Fibroblast of lung (primary cell): ENCODE measurements at regions not wholly inside any gene's neighbourhood (a gene's known extent, or its start where the extent isn't known, plus 50 kb on each side); places are given as distances from the start of the nearest gene placed in this dataset.

Experiments used
- DNase-seq, 2 donors: peaks; one replicate each; pipeline versions ENCODE4 v3.0.0 to v3.0.0-alpha.2; 2010; ENCODE audit warnings: low read depth in 2 of 2
- H2AFZ ChIP-seq: 2 replicates; pipeline ENCODE4 v1.5.1; 2012; ENCODE audit warnings: low read length, control low read depth, inconsistent platforms
- H3K27ac ChIP-seq: 2 replicates; pipeline ENCODE4 v1.5.1; 2011; ENCODE audit warnings: low read length, control low read depth; ENCODE audit not compliant: insufficient read depth
- H3K27me3 ChIP-seq: 2 replicates; pipeline ENCODE4 v1.5.1; 2011; ENCODE audit warnings: mild to moderate bottlenecking, low read length; ENCODE audit not compliant: control insufficient read depth, insufficient read depth
- H3K36me3 ChIP-seq: 2 replicates; pipeline ENCODE4 v1.5.1; 2011; ENCODE audit warnings: low read length; ENCODE audit not compliant: control insufficient read depth, insufficient read depth
- H3K4me1 ChIP-seq: 2 replicates; pipeline ENCODE4 v1.5.1; 2011; ENCODE audit warnings: low read length; ENCODE audit not compliant: control insufficient read depth, insufficient read depth; ENCODE audit errors: extremely low read depth
- H3K4me2 ChIP-seq: 2 replicates; pipeline ENCODE4 v1.5.1; 2011; ENCODE audit warnings: low read length, control low read depth; ENCODE audit not compliant: insufficient read depth; ENCODE audit errors: extremely low read depth
- H3K4me3 ChIP-seq, 4 experiments: fragments of 200-600 bp in 1 of 4; sonication (generic) in 1 of 4; replicated peaks in 1 of 4; 2 replicates each; pipeline ENCODE4 v1.5.1; 2011 to 2016; ENCODE audit warnings: low read length in 4 of 4, low read depth in 3 of 4, mild to moderate bottlenecking in 3 of 4, control low read depth in 2 of 4, inconsistent platforms in 1 of 4, mixed read lengths in 1 of 4; ENCODE audit not compliant: insufficient read depth in 1 of 4; ENCODE audit errors: control extremely low read depth in 1 of 4
- H3K79me2 ChIP-seq: 2 replicates; pipeline ENCODE4 v1.5.1; 2012; ENCODE audit warnings: mild to moderate bottlenecking, low read length, inconsistent platforms; ENCODE audit not compliant: control insufficient read depth, insufficient read depth
- H3K9ac ChIP-seq: 2 replicates; pipeline ENCODE4 v1.5.1; 2011; ENCODE audit warnings: mild to moderate bottlenecking, low read length, control low read depth; ENCODE audit not compliant: insufficient read depth
- H3K9me3 ChIP-seq: 2 replicates; pipeline ENCODE4 v1.5.1; 2012; ENCODE audit warnings: low read depth, low read length; ENCODE audit not compliant: control insufficient read depth, insufficient read depth
- H4K20me1 ChIP-seq: 2 replicates; pipeline ENCODE4 v1.5.1; 2011; ENCODE audit warnings: low read length; ENCODE audit not compliant: control insufficient read depth, insufficient read depth; ENCODE audit errors: extremely low read depth
- CTCF ChIP-seq, 2 donors: IDR thresholded peaks in 1 of 2; conservative IDR thresholded peaks in 1 of 2; 1 replicate in 1 of 2; 2 replicates in 1 of 2; pipeline ENCODE4 v1.5.1; 2011 to 2012; ENCODE audit warnings: low read length in 2 of 2, control low read depth in 1 of 2, inconsistent platforms in 1 of 2, low read depth in 1 of 2, mild to moderate bottlenecking in 1 of 2
- EZH2 ChIP-seq: IDR thresholded peaks from 2 replicates; pipeline ENCODE4 v1.5.1; 2012; ENCODE audit warnings: low read length, control low read depth, mild to moderate bottlenecking; ENCODE audit errors: missing control alignments

GRCh38 chr11:129721685-129722084 lies 94.0 kb upstream of the TMEM45B start:
- H3K9ac ChIP-seq, result no peak overlapping the region
- H3K9me3 ChIP-seq, result no peaks in the 10 kb centered on the region

GRCh38 chr11:129722529-129722928 lies 93.1 kb upstream of the TMEM45B start:
- TF ChIP-seq CTCF (conservative IDR thresholded peaks at IDR 0.05 in 1 of 2, IDR thresholded peaks at IDR 0.05 in 1 of 2; ENCODE audit: low read depth in 1 of 2, low read length in 2 of 2), result no peak
- TF ChIP-seq EZH2, result no peak

More at GRCh38 chr11:129721685-129722084, 94.0 kb upstream of the TMEM45B start:
- Histone ChIP-seq H3K79me2 (no peaks in the 10 kb centered on the region), H3K4me3 (no peak overlapping the region), H3K27me3 (no peaks in the 10 kb centered on the region), H2AFZ (no peak overlapping the region), H4K20me1 (no peaks in the 10 kb centered on the region), H3K4me1 (no peaks in the 10 kb centered on the region), H3K4me2 (no peak overlapping the region), H3K27ac (no peak overlapping the region), H3K36me3 (no peaks in the 10 kb centered on the region)
- no peak for TF ChIP-seq EZH2
- TF ChIP-seq CTCF (conservative IDR thresholded peaks at IDR 0.05 in 1 of 2, IDR thresholded peaks at IDR 0.05 in 1 of 2; ENCODE audit: low read depth in 1 of 2, low read length in 2 of 2), result no peak
- no peak for DNase-seq

GRCh38 chr11:129723146-129723760 lies 92.4 kb upstream of the TMEM45B start:
- no peak for DNase-seq
- H3K36me3 ChIP-seq, result no peaks in the 10 kb centered on the region
- no peak overlapping the region for H3K9ac ChIP-seq
- TF ChIP-seq CTCF (conservative IDR thresholded peaks at IDR 0.05 in 1 of 2, IDR thresholded peaks at IDR 0.05 in 1 of 2; ENCODE audit: low read depth in 1 of 2, low read length in 2 of 2), result no peak
- H3K79me2 ChIP-seq, result no peaks in the 10 kb centered on the region
- no peaks in the 10 kb centered on the region for H3K27me3 ChIP-seq
- H2AFZ ChIP-seq, result no peak overlapping the region
- no peaks in the 10 kb centered on the region for H4K20me1 ChIP-seq
- no peaks in the 10 kb centered on the region for H3K9me3 ChIP-seq
- H3K4me3 ChIP-seq, result no peak overlapping the region
- H3K27ac ChIP-seq, result no peak overlapping the region
- H3K4me2 ChIP-seq, result no peak overlapping the region
- no peaks in the 10 kb centered on the region for H3K4me1 ChIP-seq

More at GRCh38 chr11:129722529-129722928, 93.1 kb upstream of the TMEM45B start:
- H3K27me3 ChIP-seq, result no peaks in the 10 kb centered on the region
- no peaks in the 10 kb centered on the region for H3K9me3 ChIP-seq
- no peaks in the 10 kb centered on the region for H3K4me1 ChIP-seq
- no peaks in the 10 kb centered on the region for H3K36me3 ChIP-seq
- no peak overlapping the region for H2AFZ ChIP-seq
- H4K20me1 ChIP-seq, result no peaks in the 10 kb centered on the region
- H3K4me3 ChIP-seq, result no peak overlapping the region
- DNase-seq, result no peak
- no peak overlapping the region for H3K27ac ChIP-seq
- no peak overlapping the region for H3K9ac ChIP-seq
- no peak overlapping the region for H3K4me2 ChIP-seq
- H3K79me2 ChIP-seq, result no peaks in the 10 kb centered on the region
